Mesothelial cell of epicardium (in vitro differentiated cells): ENCODE measurements at regions not wholly inside any gene's neighbourhood (a gene's known extent, or its start where the extent isn't known, plus 50 kb on each side); places are given as distances from the start of the nearest gene placed in this dataset.

ENCODE experiments used
- DNase-seq, 2 experiments: peaks; one replicate each; pipeline ENCODE4 v3.0.0; 2021; ENCODE audit warnings: low spot score in 2 of 2; ENCODE audit not compliant: unreplicated experiment in 2 of 2
- H3K27ac Mint-ChIP-seq: 2 replicates; pipeline ENCODE4 v1.8.0; 2021; ENCODE audit warnings: mixed read lengths
- H3K27me3 Mint-ChIP-seq: 2 replicates; pipeline ENCODE4 v1.8.0; 2021; ENCODE audit warnings: low read depth, mixed read lengths
- H3K36me3 Mint-ChIP-seq: 2 replicates; pipeline ENCODE4 v1.8.0; 2021; ENCODE audit warnings: mixed read lengths
- H3K4me1 Mint-ChIP-seq: 2 replicates; pipeline ENCODE4 v1.8.0; 2021; ENCODE audit warnings: mixed read lengths
- H3K4me3 Mint-ChIP-seq: 2 replicates; pipeline ENCODE4 v1.8.0; 2021; ENCODE audit warnings: mild to moderate bottlenecking, moderate library complexity, mixed read lengths
- H3K9me3 Mint-ChIP-seq: 2 replicates; pipeline ENCODE4 v1.8.0; 2021; ENCODE audit warnings: mixed read lengths
- CTCF ChIP-seq: fragments of 200-600 bp; sonication (generic); IDR thresholded peaks from one replicate; pipeline ENCODE4 v1.5.0; 2021; ENCODE audit warnings: antibody characterized with exemption; ENCODE audit not compliant: unreplicated experiment

GRCh38 chr2:199684168-199684567 is 166.8 kb downstream of the FTCDNL1 start:
- Mint-ChIP-seq H3K27ac (no peak overlapping the region), H3K36me3 (no peaks in the 10 kb centered on the region), H3K27me3 (peaks cover 4% of the 10 kb centered on the region), H3K4me1 (no peaks in the 10 kb centered on the region), H3K9me3 (no peaks in the 10 kb centered on the region), H3K4me3 (no peak overlapping the region)
- no peak for DNase-seq
- no peak for TF ChIP-seq CTCF

DNA sequence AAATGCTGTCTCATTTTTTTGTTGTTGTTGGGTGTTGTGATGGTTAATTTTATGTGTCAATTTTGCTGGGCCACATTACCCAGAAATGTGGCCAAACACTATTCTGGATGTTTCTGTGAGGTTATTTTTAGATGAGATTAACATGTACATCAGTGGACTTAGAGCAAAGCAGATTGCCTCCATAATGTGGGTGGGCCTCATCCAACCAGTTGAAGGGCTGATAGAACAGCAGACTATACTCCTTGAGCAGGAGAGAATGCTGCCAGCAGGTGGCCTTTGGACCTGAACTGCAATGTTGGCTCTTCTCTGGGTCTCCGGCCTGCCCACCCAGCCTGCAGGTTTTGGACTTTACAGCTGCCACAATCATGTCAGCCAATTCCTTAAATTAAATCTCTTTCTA is 169.0 kb downstream of the FTCDNL1 start:
- no peaks in the 10 kb centered on the region for H3K4me1 Mint-ChIP-seq

GRCh38 chr2:199680482-199680881 is 170.5 kb downstream of the FTCDNL1 start:
- Mint-ChIP-seq H3K4me3 (no peak overlapping the region), H3K36me3 (no peaks in the 10 kb centered on the region), H3K27ac (no peak overlapping the region), H3K9me3 (no peaks in the 10 kb centered on the region), H3K4me1 (no peaks in the 10 kb centered on the region), H3K27me3 (peaks cover 5% of the 10 kb centered on the region)
- DNase-seq: no peak
- TF ChIP-seq CTCF: no peak

More for the DNA sequence above, 169.0 kb downstream of the FTCDNL1 start:
- no peak for DNase-seq
- Mint-ChIP-seq H3K27ac (no peak overlapping the region), H3K36me3 (no peaks in the 10 kb centered on the region), H3K9me3 (no peaks in the 10 kb centered on the region), H3K4me3 (no peak overlapping the region), H3K27me3 (peaks cover 5% of the 10 kb centered on the region)
- TF ChIP-seq CTCF: no peak

- no peak for TF ChIP-seq CTCF
- H3K27me3 Mint-ChIP-seq: peaks cover 5% of the 10 kb centered on the region
- no peak overlapping the region for H3K4me3 Mint-ChIP-seq
- no peak overlapping the region for H3K27ac Mint-ChIP-seq
- DNase-seq: no peak
- no peaks in the 10 kb centered on the region for H3K9me3 Mint-ChIP-seq
- no peaks in the 10 kb centered on the region for H3K36me3 Mint-ChIP-seq
- no peaks in the 10 kb centered on the region for H3K4me1 Mint-ChIP-seq
Measured at GRCh38 chr2:199679883-199680282, 171.1 kb downstream of the FTCDNL1 start.

GRCh38 chr2:199677881-199678280 is 173.1 kb downstream of the FTCDNL1 start:
- no peaks in the 10 kb centered on the region for H3K36me3 Mint-ChIP-seq
- peaks cover 5% of the 10 kb centered on the region for H3K27me3 Mint-ChIP-seq
- no peak for DNase-seq
- no peaks in the 10 kb centered on the region for H3K4me1 Mint-ChIP-seq
- TF ChIP-seq CTCF: no peak
- no peaks in the 10 kb centered on the region for H3K9me3 Mint-ChIP-seq
- no peak overlapping the region for H3K27ac Mint-ChIP-seq
- H3K4me3 Mint-ChIP-seq: no peak overlapping the region

DNA sequence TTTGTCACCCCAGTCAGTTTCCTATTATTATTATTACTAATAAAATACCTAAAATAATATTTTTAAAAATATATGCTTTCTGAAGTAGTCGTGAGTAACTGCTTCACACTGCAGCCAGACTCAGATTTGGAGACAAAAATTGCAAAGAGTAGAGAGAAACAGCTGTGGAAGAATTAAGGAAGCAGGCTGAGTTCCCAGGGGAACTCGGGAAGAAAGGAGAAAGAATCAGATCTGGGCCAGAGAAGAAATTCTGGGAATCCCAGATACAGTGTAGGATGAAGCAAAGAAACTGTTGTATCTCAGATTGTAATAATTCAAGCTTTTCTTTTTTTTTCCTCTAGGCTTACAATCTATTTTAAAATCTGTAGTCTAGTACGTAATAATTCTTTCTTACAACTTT is 182.3 kb downstream of the FTCDNL1 start:
- Mint-ChIP-seq H3K9me3 (no peaks in the 10 kb centered on the region), H3K4me1 (peaks cover 4% of the 10 kb centered on the region), H3K27me3 (peaks cover 16% of the 10 kb centered on the region), H3K36me3 (no peaks in the 10 kb centered on the region), H3K4me3 (no peak overlapping the region), H3K27ac (no peak overlapping the region)
- DNase-seq: no peak
- no peak for TF ChIP-seq CTCF
